Keratinocyte (primary cell): ENCODE measurements at regions not wholly inside any gene's neighbourhood (a gene's known extent, or its start where the extent isn't known, plus 50 kb on each side); places are given as distances from the start of the nearest gene placed in this dataset.
"Not testable (repeated sequence)": the region's sequence is repeated elsewhere in the genome, so short reads cannot be mapped to it uniquely, and the experiment has no call there.

Experiments used
- DNase-seq: peaks from one replicate; pipeline ENCODE4 v3.0.0-alpha.2; 2011; ENCODE audit warnings: low read depth, missing footprints, low spot score
- FAIRE-seq: peaks from 2 replicates; lab custom pipeline; 2011; peaks lifted over from hg19 to GRCh38; lab: Jason Lieb, UNC
- H2AFZ ChIP-seq: 2 replicates; pipeline ENCODE4 v1.6.0; 2012; ENCODE audit warnings: low read length, control low read depth, inconsistent platforms; ENCODE audit not compliant: control insufficient read depth
- H3K27ac ChIP-seq: 2 replicates; pipeline ENCODE4 v1.5.1; 2011; ENCODE audit warnings: low read length; ENCODE audit not compliant: control insufficient read depth, insufficient read depth
- H3K27me3 ChIP-seq: 3 replicates; pipeline ENCODE4 v1.6.0; 2011; ENCODE audit warnings: low read length; ENCODE audit not compliant: control insufficient read depth, insufficient read depth; ENCODE audit errors: extremely low read depth
- H3K36me3 ChIP-seq, 2 experiments: 2 replicates in 1 of 2; 3 replicates in 1 of 2; pipeline ENCODE4 v1.5.1; 2011; ENCODE audit warnings: low read length in 2 of 2, mild to moderate bottlenecking in 1 of 2; ENCODE audit not compliant: control insufficient read depth in 2 of 2, insufficient read depth in 2 of 2; ENCODE audit errors: extremely low read depth in 1 of 2
- H3K4me1 ChIP-seq: 3 replicates; pipeline ENCODE4 v1.5.1; 2011; ENCODE audit warnings: low read length; ENCODE audit not compliant: control insufficient read depth, insufficient read depth; ENCODE audit errors: extremely low read depth
- H3K4me2 ChIP-seq: 3 replicates; pipeline ENCODE4 v1.6.0; 2011; ENCODE audit warnings: low read depth, low read length; ENCODE audit not compliant: control insufficient read depth, insufficient read depth; ENCODE audit errors: extremely low read depth
- H3K4me3 ChIP-seq, 3 experiments: fragments of 200-600 bp in 1 of 3; sonication (generic) in 1 of 3; 2 replicates in 2 of 3; 3 replicates in 1 of 3; pipeline ENCODE4 v1.5.1; 2011 to 2016; ENCODE audit warnings: low read length in 3 of 3, mild to moderate bottlenecking in 3 of 3, control low read depth in 2 of 3, inconsistent platforms in 1 of 3, low read depth in 1 of 3, mixed read lengths in 1 of 3, mixed run types in 1 of 3, moderate library complexity in 1 of 3; ENCODE audit not compliant: control insufficient read depth in 2 of 3, insufficient read depth in 2 of 3; ENCODE audit errors: extremely low read depth in 1 of 3
- H3K79me2 ChIP-seq: 2 replicates; pipeline ENCODE4 v1.6.0; 2012; ENCODE audit warnings: low read length; ENCODE audit not compliant: control insufficient read depth, insufficient read depth
- H3K9ac ChIP-seq: 3 replicates; pipeline ENCODE4 v1.6.0; 2011; ENCODE audit warnings: low read length; ENCODE audit not compliant: control insufficient read depth, insufficient read depth; ENCODE audit errors: extremely low read depth
- H3K9me1 ChIP-seq: 3 replicates; pipeline ENCODE4 v1.6.0; 2011; ENCODE audit warnings: low read length; ENCODE audit not compliant: control insufficient read depth, insufficient read depth; ENCODE audit errors: extremely low read depth
- H3K9me3 ChIP-seq: 2 replicates; pipeline ENCODE4 v1.5.1; 2012; ENCODE audit warnings: low read depth, low read length; ENCODE audit not compliant: control insufficient read depth
- H4K20me1 ChIP-seq: 3 replicates; pipeline ENCODE4 v1.6.0; 2011; ENCODE audit warnings: low read length; ENCODE audit not compliant: control insufficient read depth, insufficient read depth; ENCODE audit errors: extremely low read depth
- EZH2 ChIP-seq: IDR thresholded peaks from one replicate; pipeline ENCODE4 v1.6.1; 2012; ENCODE audit warnings: inconsistent platforms, mild to moderate bottlenecking, low read length, moderate library complexity
- dilution Hi-C: fragments of 300-500 bp; cut with MboI; formaldehyde crosslinking; loops from one replicate; pipeline ENCODE4 v1.7.0; 2020; ENCODE audit warnings: low sequenced_read_pairs; ENCODE audit not compliant: extremely low pct_ligation_motif_present
- TF ChIP-seq, protein P1 (sequence below), 3 experiments: IDR thresholded peaks in 1 of 3; conservative IDR thresholded peaks in 1 of 3; optimal IDR thresholded peaks in 1 of 3; 2 replicates in 2 of 3; 3 replicates in 1 of 3; pipeline versions ENCODE3 to v1.5.1; 2011; ENCODE audit warnings: low read length in 3 of 3, mild to moderate bottlenecking in 3 of 3, moderate library complexity in 2 of 3, control low read depth in 1 of 3, inconsistent platforms in 1 of 3; ENCODE audit not compliant: insufficient read depth in 2 of 3; ENCODE audit errors: extremely low read depth in 1 of 3

DNA sequence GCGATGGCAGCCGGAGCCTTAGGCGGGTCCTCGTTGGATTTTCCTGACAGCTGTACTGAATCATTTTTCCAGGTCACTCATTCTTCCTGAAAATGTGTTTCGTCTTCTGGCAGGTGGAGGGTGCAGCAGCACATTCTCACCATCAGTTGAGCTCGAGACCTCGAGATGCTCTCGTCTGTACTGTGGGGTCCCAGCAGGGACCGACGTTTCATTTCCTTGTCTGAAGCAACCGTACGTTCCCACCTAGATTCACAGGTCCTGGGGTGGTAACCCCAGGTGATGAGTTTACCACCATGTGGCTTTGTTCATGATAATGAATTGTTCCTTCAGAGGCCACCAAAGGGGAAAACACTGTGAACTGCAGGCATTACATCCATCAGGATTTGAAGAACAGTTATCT is 298.5 kb upstream of the FOXK1 start:
- H3K9me3 ChIP-seq: no peaks in the 10 kb centered on the region
- H3K27me3 ChIP-seq: no peaks in the 10 kb centered on the region
- no peaks in the 10 kb centered on the region for H3K79me2 ChIP-seq
- no peaks in the 10 kb centered on the region for H4K20me1 ChIP-seq
- H3K4me3 ChIP-seq: no peak overlapping the region
- no peaks in the 10 kb centered on the region for H3K4me1 ChIP-seq
- no peak for DNase-seq
- FAIRE-seq: no peak
- H3K9ac ChIP-seq: no peak overlapping the region
- H3K36me3 ChIP-seq: no peaks in the 10 kb centered on the region
- no peak overlapping the region for H2AFZ ChIP-seq
- H3K9me1 ChIP-seq: no peaks in the 10 kb centered on the region
- no peak for TF ChIP-seq EZH2
- TF ChIP-seq, protein P1, sequence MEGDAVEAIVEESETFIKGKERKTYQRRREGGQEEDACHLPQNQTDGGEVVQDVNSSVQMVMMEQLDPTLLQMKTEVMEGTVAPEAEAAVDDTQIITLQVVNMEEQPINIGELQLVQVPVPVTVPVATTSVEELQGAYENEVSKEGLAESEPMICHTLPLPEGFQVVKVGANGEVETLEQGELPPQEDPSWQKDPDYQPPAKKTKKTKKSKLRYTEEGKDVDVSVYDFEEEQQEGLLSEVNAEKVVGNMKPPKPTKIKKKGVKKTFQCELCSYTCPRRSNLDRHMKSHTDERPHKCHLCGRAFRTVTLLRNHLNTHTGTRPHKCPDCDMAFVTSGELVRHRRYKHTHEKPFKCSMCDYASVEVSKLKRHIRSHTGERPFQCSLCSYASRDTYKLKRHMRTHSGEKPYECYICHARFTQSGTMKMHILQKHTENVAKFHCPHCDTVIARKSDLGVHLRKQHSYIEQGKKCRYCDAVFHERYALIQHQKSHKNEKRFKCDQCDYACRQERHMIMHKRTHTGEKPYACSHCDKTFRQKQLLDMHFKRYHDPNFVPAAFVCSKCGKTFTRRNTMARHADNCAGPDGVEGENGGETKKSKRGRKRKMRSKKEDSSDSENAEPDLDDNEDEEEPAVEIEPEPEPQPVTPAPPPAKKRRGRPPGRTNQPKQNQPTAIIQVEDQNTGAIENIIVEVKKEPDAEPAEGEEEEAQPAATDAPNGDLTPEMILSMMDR (optimal IDR thresholded peaks at IDR 0.05 in 1 of 3, IDR thresholded peaks at IDR 0.05 in 1 of 3, conservative IDR thresholded peaks at IDR 0.05 in 1 of 3; ENCODE audit: extremely low read depth in 1 of 3, insufficient read depth in 2 of 3, low read length in 3 of 3): no peak
- dilution Hi-C loops: no loop called here
- no peak overlapping the region for H3K27ac ChIP-seq
- no peak overlapping the region for H3K4me2 ChIP-seq

DNA sequence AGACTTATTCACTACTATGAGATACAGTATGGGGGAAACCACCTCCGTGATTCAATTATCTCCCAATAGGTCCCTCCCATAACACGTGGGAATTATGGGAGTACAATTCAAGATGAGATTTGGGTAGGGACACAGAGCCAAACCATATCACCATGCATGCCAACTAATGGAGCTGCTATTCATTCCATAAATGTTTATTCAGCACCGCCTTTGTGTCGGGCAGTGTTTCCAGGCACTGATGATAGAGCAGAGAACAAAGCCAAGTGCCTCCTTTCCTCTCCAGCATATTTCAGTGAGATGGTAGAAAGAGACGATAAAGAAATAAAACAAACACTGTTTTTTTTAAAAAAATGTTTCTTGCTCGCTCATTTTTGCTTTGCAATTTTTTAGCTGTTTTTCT is 295.9 kb upstream of the FOXK1 start:
- no peak overlapping the region for H2AFZ ChIP-seq
- no peaks in the 10 kb centered on the region for H3K9me1 ChIP-seq
- H3K4me3 ChIP-seq: no peak overlapping the region
- H3K9me3 ChIP-seq: no peaks in the 10 kb centered on the region
- TF ChIP-seq EZH2: no peak
- TF ChIP-seq, protein P1 (optimal IDR thresholded peaks at IDR 0.05 in 1 of 3, IDR thresholded peaks at IDR 0.05 in 1 of 3, conservative IDR thresholded peaks at IDR 0.05 in 1 of 3; ENCODE audit: extremely low read depth in 1 of 3, insufficient read depth in 2 of 3, low read length in 3 of 3): no peak
- no peak overlapping the region for H3K27ac ChIP-seq
- H3K36me3 ChIP-seq: no peaks in the 10 kb centered on the region
- no peak for DNase-seq
- H3K27me3 ChIP-seq: no peaks in the 10 kb centered on the region
- no peaks in the 10 kb centered on the region for H3K79me2 ChIP-seq
- no peak overlapping the region for H3K4me2 ChIP-seq
- dilution Hi-C loops: no loop called here
- no peak for FAIRE-seq
- no peak overlapping the region for H3K9ac ChIP-seq
- no peaks in the 10 kb centered on the region for H4K20me1 ChIP-seq
- H3K4me1 ChIP-seq: no peaks in the 10 kb centered on the region

DNA sequence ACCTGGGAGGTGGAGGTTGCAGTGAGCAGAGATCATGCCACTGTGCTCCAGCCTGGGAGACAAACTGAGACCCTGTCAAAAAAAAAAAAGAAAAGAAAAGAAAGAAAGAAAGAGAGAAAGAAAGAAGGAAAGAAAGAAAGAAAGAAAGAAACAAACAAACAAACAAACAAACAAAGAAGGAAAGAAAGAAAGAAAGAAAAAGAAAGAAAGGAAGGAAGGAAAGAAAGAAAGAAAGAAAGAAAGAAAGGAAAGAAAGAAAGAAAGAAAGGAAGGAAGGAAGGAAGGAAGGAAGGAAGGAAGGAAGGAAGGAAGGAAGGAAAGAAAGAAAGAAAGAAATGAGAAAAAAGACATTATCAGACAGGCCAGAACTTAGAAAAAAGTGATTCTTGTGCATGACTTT is 291.0 kb upstream of the FOXK1 start:
- H3K9ac ChIP-seq, H3K36me3 ChIP-seq, H3K4me1 ChIP-seq, H3K9me3 ChIP-seq, H3K27me3 ChIP-seq, H4K20me1 ChIP-seq, H3K9me1 ChIP-seq, H2AFZ ChIP-seq, H3K79me2 ChIP-seq, H3K4me2 ChIP-seq, DNase-seq, FAIRE-seq, H3K4me3 ChIP-seq, H3K27ac ChIP-seq, dilution Hi-C loops: not testable (repeated sequence)
